IMR-90 (cell line): ENCODE measurements at regions not wholly inside any gene's neighbourhood (a gene's known extent, or its start where the extent isn't known, plus 50 kb on each side); places are given as distances from the start of the nearest gene placed in this dataset.

Source experiments
- ATAC-seq: fragments of 200-7000 bp; cut with Tn5 transposase; 2 replicates; pipeline ENCODE4 v1.9.1; 2020; ENCODE audit warnings: low read depth, mild to moderate bottlenecking, moderate library complexity
- BruUV-seq: library from RNA; stranded (reverse); fragments of 400-500 nt; replicated peaks from 2 replicates; lab custom pipeline; 2021; lab: Mats Ljungman, UMichigan
- CTCF ChIA-PET: fragments of 300-600 bp; formaldehyde crosslinking; extraction: SDS; loops from one replicate; lab custom pipeline; 2021; ENCODE audit warnings: antibody characterized with exemption; lab: Yijun Ruan, JAX
- POLR2A ChIA-PET: fragments of 300-600 bp; sonication (Branson Sonifier 250); formaldehyde crosslinking; loops from one replicate; lab custom pipeline; 2022; ENCODE audit warnings: antibody characterized with exemption; ENCODE audit not compliant: unreplicated experiment; lab: Charles Lee
- DNase-seq: peaks from one replicate; pipeline ENCODE4 v3.0.0; 2013
- H2AFZ ChIP-seq: replicated peaks from 2 replicates; pipeline ENCODE3; 2013; ENCODE audit warnings: low read length, mild to moderate bottlenecking; ENCODE audit not compliant: poor library complexity
- H2AK5ac ChIP-seq: 2 replicates; pipeline ENCODE4 v1.6.1; 2013; ENCODE audit warnings: low read depth, low read length, inconsistent platforms
- H2AK9ac ChIP-seq: replicated peaks from 2 replicates; pipeline ENCODE3; 2013; ENCODE audit warnings: mild to moderate bottlenecking, low read depth, low read length, moderate library complexity; ENCODE audit not compliant: poor library complexity
- H2BK120ac ChIP-seq: 2 replicates; pipeline ENCODE4 v1.6.1; 2013; ENCODE audit warnings: low read depth, low read length, inconsistent platforms
- H2BK15ac ChIP-seq: 3 replicates; pipeline ENCODE4 v1.6.1; 2013; ENCODE audit warnings: low read depth, low read length, inconsistent platforms
- H2BK20ac ChIP-seq: 2 replicates; pipeline ENCODE4 v1.6.1; 2013; ENCODE audit warnings: low read depth, mild to moderate bottlenecking, inconsistent platforms, low read length, moderate library complexity
- H2BK5ac ChIP-seq: 2 replicates; pipeline ENCODE4 v1.6.1; 2013; ENCODE audit warnings: mild to moderate bottlenecking, low read depth, low read length, inconsistent platforms; ENCODE audit not compliant: poor library complexity, severe bottlenecking
- H3K14ac ChIP-seq: replicated peaks from 2 replicates; pipeline ENCODE4 v1.6.1; 2013; ENCODE audit warnings: low read depth, low read length, inconsistent platforms
- H3K18ac ChIP-seq: 2 replicates; pipeline ENCODE4 v1.6.1; 2013; ENCODE audit warnings: low read depth, low read length, control low read depth
- H3K23ac ChIP-seq: 2 replicates; pipeline ENCODE4 v1.6.1; 2013; ENCODE audit warnings: low read depth, low read length, inconsistent platforms
- H3K27ac ChIP-seq: 2 replicates; pipeline ENCODE4 v1.5.1; 2013; ENCODE audit warnings: mild to moderate bottlenecking, control low read depth, low read length; ENCODE audit not compliant: insufficient read depth
- H3K27me3 ChIP-seq: 2 replicates; pipeline ENCODE4 v1.6.1; 2013; ENCODE audit warnings: low read length; ENCODE audit not compliant: control insufficient read depth, insufficient read depth
- H3K36me3 ChIP-seq: 2 replicates; pipeline ENCODE4 v1.6.1; 2013; ENCODE audit warnings: low read length, mixed read lengths; ENCODE audit not compliant: control insufficient read depth, insufficient read depth
- H3K4ac ChIP-seq: 2 replicates; pipeline ENCODE4 v1.6.1; 2013; ENCODE audit warnings: low read depth, low read length, inconsistent platforms
- H3K4me1 ChIP-seq: 2 replicates; pipeline ENCODE4 v1.6.1; 2013; ENCODE audit warnings: low read length, mixed read lengths; ENCODE audit not compliant: control insufficient read depth, insufficient read depth
- H3K4me2 ChIP-seq: 2 replicates; pipeline ENCODE4 v1.6.1; 2013; ENCODE audit warnings: low read depth, mild to moderate bottlenecking, control low read depth, low read length, moderate library complexity
- H3K4me3 ChIP-seq: 2 replicates; pipeline ENCODE4 v1.5.1; 2013; ENCODE audit warnings: low read depth, mild to moderate bottlenecking, control low read depth, low read length, moderate library complexity; ENCODE audit not compliant: insufficient read depth
- H3K56ac ChIP-seq: 2 replicates; pipeline ENCODE4 v1.6.1; 2013; ENCODE audit warnings: low read length, inconsistent platforms; ENCODE audit not compliant: insufficient read depth; ENCODE audit errors: extremely low read depth
- H3K79me1 ChIP-seq, 2 experiments: 2 replicates each; pipeline ENCODE4 v1.6.1; 2013; ENCODE audit warnings: low read length in 2 of 2, inconsistent platforms in 1 of 2, low read depth in 1 of 2
- H3K9ac ChIP-seq: 2 replicates; pipeline ENCODE4 v1.6.1; 2013; ENCODE audit warnings: low read depth, low read length, control low read depth
- H3K9me1 ChIP-seq: 2 replicates; pipeline ENCODE4 v1.6.1; 2013; ENCODE audit warnings: low read length, inconsistent platforms; ENCODE audit not compliant: insufficient read depth
- H3K9me3 ChIP-seq: 2 replicates; pipeline ENCODE4 v1.6.1; 2013; ENCODE audit warnings: low read length; ENCODE audit not compliant: control insufficient read depth, insufficient read depth
- H4K20me1 ChIP-seq: 2 replicates; pipeline ENCODE4 v1.6.1; 2013; ENCODE audit warnings: low read length, inconsistent platforms; ENCODE audit not compliant: insufficient read depth
- H4K5ac ChIP-seq: 2 replicates; pipeline ENCODE4 v1.6.1; 2013; ENCODE audit warnings: mild to moderate bottlenecking, low read depth, low read length, control low read depth
- H4K8ac ChIP-seq, 2 experiments: 2 replicates each; pipeline ENCODE4 v1.6.1; 2013; ENCODE audit warnings: low read depth in 2 of 2, low read length in 2 of 2, control low read depth in 1 of 2, inconsistent platforms in 1 of 2
- H4K91ac ChIP-seq: 2 replicates; pipeline ENCODE4 v1.6.1; 2013; ENCODE audit warnings: low read depth, low read length, inconsistent platforms; ENCODE audit not compliant: insufficient read depth
- BHLHE40 ChIP-seq: fragments of 150-350 bp; IDR thresholded peaks from 2 replicates; pipeline ENCODE4 v1.6.1; 2016; ENCODE audit warnings: mild to moderate bottlenecking, low read depth, low read length
- CEBPB ChIP-seq: IDR thresholded peaks from 2 replicates; pipeline ENCODE4 v1.6.1; 2012; ENCODE audit warnings: low read depth, low read length, improper control_type of control experiment
- CHD1 ChIP-seq: IDR thresholded peaks from 2 replicates; pipeline ENCODE4 v1.6.1; 2012; ENCODE audit warnings: low read depth, low read length, improper control_type of control experiment
- CTCF ChIP-seq: conservative IDR thresholded peaks from 2 replicates; pipeline ENCODE4 v1.5.1; 2012; ENCODE audit warnings: mild to moderate bottlenecking, low read depth, low read length, improper control_type of control experiment
- ELK1 ChIP-seq: fragments of 150-350 bp; IDR thresholded peaks from 2 replicates; pipeline ENCODE4 v1.6.1; 2016; ENCODE audit warnings: low read depth, mild to moderate bottlenecking, low read length, moderate library complexity, borderline replicate concordance
- FOS ChIP-seq: fragments of 150-350 bp; IDR thresholded peaks from 2 replicates; pipeline ENCODE4 v1.6.1; 2016; ENCODE audit warnings: low read depth, low read length
- MAFK ChIP-seq: IDR thresholded peaks from 2 replicates; pipeline ENCODE4 v1.6.1; 2012; ENCODE audit warnings: low read depth, low read length, improper control_type of control experiment
- MAZ ChIP-seq: IDR thresholded peaks from 2 replicates; pipeline ENCODE4 v1.6.1; 2012; ENCODE audit warnings: low read depth, mild to moderate bottlenecking, low read length, improper control_type of control experiment, moderate library complexity, borderline replicate concordance
- MXI1 ChIP-seq: IDR thresholded peaks from 2 replicates; pipeline ENCODE4 v1.6.1; 2012; ENCODE audit warnings: low read depth, mild to moderate bottlenecking, low read length, moderate library complexity, borderline replicate concordance
- POLR2A ChIP-seq: IDR thresholded peaks from 2 replicates; pipeline ENCODE4 v1.6.1; 2012; ENCODE audit warnings: mild to moderate bottlenecking, low read depth, low read length
- RAD21 ChIP-seq: IDR thresholded peaks from 2 replicates; pipeline ENCODE4 v1.6.1; 2012; ENCODE audit warnings: low read length, improper control_type of control experiment
- RCOR1 ChIP-seq: IDR thresholded peaks from 2 replicates; pipeline ENCODE4 v1.6.1; 2012; ENCODE audit warnings: mild to moderate bottlenecking, low read length, improper control_type of control experiment; ENCODE audit not compliant: insufficient replicate concordance
- RFX5 ChIP-seq: IDR thresholded peaks from 2 replicates; pipeline ENCODE4 v1.8.0; 2012; ENCODE audit warnings: low read depth, mild to moderate bottlenecking, low read length, moderate library complexity
- SMC3 ChIP-seq: fragments of 150-350 bp; IDR thresholded peaks from 2 replicates; pipeline ENCODE4 v1.6.1; 2016; ENCODE audit warnings: low read depth, mild to moderate bottlenecking, antibody characterized with exemption, low read length, moderate library complexity
- USF2 ChIP-seq: fragments of 150-350 bp; IDR thresholded peaks from 2 replicates; pipeline ENCODE4 v1.6.1; 2017; ENCODE audit warnings: mild to moderate bottlenecking, antibody characterized with exemption, low read length, low read depth
- WGBS, 2 experiments: methylation state at CpG; one replicate each; pipeline versions ENCODE4 v1.1.5 to v1.1.7; 2013; ENCODE audit warnings: missing lambda C conversion rate in 2 of 2; ENCODE audit not compliant: insufficient read length in 1 of 2; ENCODE audit errors: extremely low coverage in 2 of 2; 5-methylcytosine and 5-hydroxymethylcytosine counted together
- dilution Hi-C: fragments of 300-500 bp; cut with HindIII; formaldehyde crosslinking; loops from one replicate; pipeline ENCODE4 v1.14.3; 2018; ENCODE audit warnings: low sequenced_read_pairs; ENCODE audit not compliant: unreplicated experiment
- in situ Hi-C: fragments of 300-500 bp; cut with MboI; formaldehyde crosslinking; loops from 3 replicates; pipeline ENCODE4 v1.14.3; 2019; ENCODE audit warnings: low sequenced_read_pairs, inconsistent platforms, mixed read lengths
- intact Hi-C: fragments of 100-400 bp; cut with micrococcal nuclease; formaldehyde crosslinking; loops from 2 replicates; pipeline ENCODE4 v1.10.0; 2022

GRCh38 chr6:170124150-170124549 lies 166.7 kb downstream of the DLL1 start:
- H2AK5ac ChIP-seq: no peak overlapping the region
- no peaks in the 10 kb centered on the region for H3K36me3 ChIP-seq
- no peaks in the 10 kb centered on the region for H3K4me1 ChIP-seq
- WGBS, 2 experiments: no CpG with 5 or more reads among the region's 2 CpGs
- no peak overlapping the region for H3K4me3 ChIP-seq
- H4K8ac ChIP-seq: no peak overlapping the region
- no peak overlapping the region for H2AFZ ChIP-seq
- no peak overlapping the region for H2BK5ac ChIP-seq
- H3K79me1 ChIP-seq: no peaks in the 10 kb centered on the region
- H3K27me3 ChIP-seq: no peaks in the 10 kb centered on the region
- H2BK15ac ChIP-seq: no peak overlapping the region
- H4K91ac ChIP-seq: no peak overlapping the region
- BruUV-seq: no TSS peak
- H2BK20ac ChIP-seq: no peak overlapping the region
- no peak overlapping the region for H3K18ac ChIP-seq
- no peak overlapping the region for H3K9ac ChIP-seq
- no peak overlapping the region for H3K56ac ChIP-seq
- no peaks in the 10 kb centered on the region for H4K20me1 ChIP-seq
- H3K4me2 ChIP-seq: no peak overlapping the region
- ChIA-PET POLR2A (no interaction called here), CTCF (no interaction called here)
- H3K9me1 ChIP-seq: no peaks in the 10 kb centered on the region
- dilution Hi-C loops: no loop called here
- no peak for ATAC-seq
- DNase-seq: no peak
- intact Hi-C loops: no loop called here
- no peak for TF ChIP-seq RAD21
- TF ChIP-seq MAFK: no peak
- TF ChIP-seq RFX5: no peak
- TF ChIP-seq BHLHE40: no peak
- no peak for TF ChIP-seq MAZ
- no peak for TF ChIP-seq FOS
- no peak for TF ChIP-seq RCOR1
- no peak for TF ChIP-seq MXI1
- no peak for TF ChIP-seq POLR2A
- TF ChIP-seq ELK1: no peak
- TF ChIP-seq CEBPB: no peak
- no peak for TF ChIP-seq USF2
- no peak for TF ChIP-seq CTCF
- no peak for TF ChIP-seq SMC3
- no peak for TF ChIP-seq CHD1
- no peak overlapping the region for H3K27ac ChIP-seq
- no peak overlapping the region for H3K14ac ChIP-seq
- no peak overlapping the region for H4K5ac ChIP-seq
- H3K23ac ChIP-seq: no peak overlapping the region
- in situ Hi-C loops: no loop called here
- H2BK120ac ChIP-seq: no peak overlapping the region
- H2AK9ac ChIP-seq: no peak overlapping the region
- H3K4ac ChIP-seq: no peak overlapping the region
- peaks cover 16% of the 10 kb centered on the region for H3K9me3 ChIP-seq
